Stimulated activated CD4-positive, alpha-beta T cell treated with anti-CD3 and anti-CD28 coated beads, Interleukin-2, amount 100 ng/mL, for 48 hours (primary cell): ENCODE measurements at regions not wholly inside any gene's neighbourhood (a gene's known extent, or its start where the extent isn't known, plus 50 kb on each side); places are given as distances from the start of the nearest gene placed in this dataset.

Source experiments
- DNase-seq, 2 donors: peaks; one replicate each; pipeline ENCODE4 v3.0.0-alpha.2; 2020

- DNase-seq: no peak
Measured at GRCh38 chr4:13248621-13249298, 235.4 kb downstream of the RAB28 start.

- DNase-seq: no peak
Measured at GRCh38 chr4:13246107-13246506, 238.0 kb downstream of the RAB28 start.

- DNase-seq: no peak
Measured at GRCh38 chr4:13244444-13244843, 239.7 kb downstream of the RAB28 start.

DNA sequence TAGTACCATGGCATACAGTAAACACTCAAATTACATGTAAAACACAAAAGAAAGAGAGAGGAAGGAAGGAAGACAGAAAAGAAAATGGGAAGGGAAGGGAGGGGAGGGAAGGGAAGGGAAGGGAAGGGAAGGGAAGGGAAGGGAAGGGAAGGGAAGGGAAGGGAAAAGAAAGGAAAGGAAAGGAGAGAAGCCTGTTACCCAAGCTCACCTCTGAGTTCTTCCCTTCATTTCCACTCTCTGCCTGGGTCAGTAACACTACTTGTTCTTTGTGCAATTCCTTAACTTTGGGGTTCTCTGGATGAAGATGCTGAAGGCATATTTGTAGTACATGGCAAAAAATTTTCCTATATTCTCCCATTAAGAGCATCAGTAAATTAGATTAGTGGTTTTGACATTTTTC lies 241.0 kb downstream of the RAB28 start:
- no peak for DNase-seq

DNA sequence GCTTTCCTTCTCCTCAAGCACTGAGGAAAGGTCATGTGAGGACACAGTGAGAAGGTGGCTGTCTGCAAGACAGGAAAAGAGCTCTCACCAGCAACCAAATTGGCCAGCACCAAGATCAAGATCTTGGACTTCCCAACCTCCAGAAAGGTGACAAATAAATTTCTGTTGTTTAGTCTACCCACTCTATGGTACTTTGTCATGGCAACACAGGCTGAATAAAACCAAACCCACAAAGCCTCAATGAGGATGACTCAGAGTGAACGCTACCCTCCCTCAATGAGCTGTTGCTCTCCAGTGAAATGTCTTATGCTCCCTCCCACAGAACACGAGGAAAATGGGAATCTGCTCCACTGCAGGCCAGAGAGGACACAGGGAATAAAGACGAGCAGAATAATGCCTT lies 244.1 kb downstream of the RAB28 start:
- no peak for DNase-seq

DNA sequence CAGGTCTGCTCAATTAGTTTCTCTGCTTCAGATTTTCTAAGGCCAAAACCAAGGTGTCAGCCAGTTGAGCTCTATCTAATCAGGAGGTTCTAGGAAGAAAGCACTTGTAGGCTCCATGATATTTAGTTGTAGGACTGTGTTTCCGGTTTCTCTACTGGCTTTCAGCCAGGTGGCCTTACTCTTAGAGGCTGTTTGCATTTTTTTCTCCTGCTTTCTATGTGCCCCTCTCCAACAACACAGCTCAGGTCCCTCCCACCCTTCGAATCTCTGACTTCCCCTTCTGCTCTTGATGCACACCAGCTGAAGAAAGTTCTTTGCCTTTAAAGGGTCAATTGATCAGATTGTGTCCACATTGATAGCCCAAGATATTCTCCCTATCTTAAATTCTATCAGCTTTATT lies 245.2 kb downstream of the RAB28 start:
- no peak for DNase-seq

DNA sequence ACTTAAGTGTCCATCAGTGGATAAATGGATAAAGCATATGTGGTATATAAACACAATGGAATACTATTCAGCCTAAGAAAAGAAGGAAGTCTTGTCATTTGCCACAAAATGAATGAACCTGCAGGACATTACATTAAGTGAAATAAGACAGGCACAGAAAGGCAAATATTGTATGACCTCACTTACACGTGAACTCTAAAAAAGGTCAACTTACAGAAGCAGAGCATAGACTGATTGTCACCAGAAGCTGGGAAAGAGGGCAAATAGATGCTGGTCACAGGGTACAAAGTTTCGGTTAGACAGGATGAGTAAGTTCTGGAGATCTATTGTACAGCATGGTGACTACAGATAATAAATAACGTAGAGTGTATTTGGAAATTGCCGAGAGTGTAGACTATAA lies 247.7 kb downstream of the RAB28 start:
- DNase-seq: no peak

DNA sequence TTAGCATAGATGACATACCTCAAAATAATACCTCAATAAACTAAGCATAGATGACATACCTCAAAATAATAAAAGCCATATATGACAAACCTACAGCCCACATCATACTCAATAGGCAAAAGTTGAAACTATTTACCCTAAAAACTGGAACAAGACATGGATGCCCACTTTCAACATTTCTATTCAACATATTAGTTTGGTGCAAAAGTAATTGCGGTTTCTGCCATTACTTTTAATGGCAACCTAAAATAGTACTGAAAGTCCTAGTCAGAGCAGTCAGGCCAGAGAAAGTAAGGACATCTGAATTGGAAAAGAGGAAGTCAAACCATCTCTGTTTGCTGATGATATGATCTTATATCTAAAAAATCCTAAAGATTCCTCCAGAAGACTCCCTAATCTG lies 250.4 kb downstream of the RAB28 start:
- DNase-seq: no peak

- no peak for DNase-seq
Measured at GRCh38 chr4:13219971-13220370, 264.2 kb downstream of the RAB28 start.

DNA sequence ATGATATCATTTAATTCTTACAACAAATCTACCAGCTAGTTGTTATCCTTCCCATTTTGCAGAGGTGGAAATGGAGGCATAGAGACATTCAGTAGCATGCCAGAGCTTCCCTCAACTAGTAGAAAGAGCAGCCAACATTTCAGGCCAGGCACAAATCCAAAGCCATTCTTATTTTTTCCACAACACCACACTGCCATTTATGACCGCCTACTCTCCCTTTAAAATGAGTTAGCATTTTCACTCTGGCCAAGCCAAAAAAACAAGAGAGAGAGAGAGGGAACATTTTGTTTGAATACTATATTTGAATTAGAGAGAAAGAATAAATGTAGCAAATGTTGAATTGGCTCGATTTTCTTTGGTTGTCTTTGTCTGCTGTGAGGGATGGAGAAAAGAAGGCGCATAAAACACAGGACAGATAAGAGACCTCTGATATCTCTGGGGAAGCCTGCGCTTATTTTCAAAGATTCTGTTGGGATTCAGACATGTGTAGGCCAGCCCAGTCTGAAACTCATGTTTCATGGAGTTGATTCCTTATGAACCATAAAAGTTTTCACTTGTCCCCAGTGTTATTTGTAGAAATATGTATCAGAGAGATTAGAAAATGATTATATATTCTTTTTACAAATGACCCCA lies 265.7 kb downstream of the RAB28 start:
- no peak for DNase-seq

DNA sequence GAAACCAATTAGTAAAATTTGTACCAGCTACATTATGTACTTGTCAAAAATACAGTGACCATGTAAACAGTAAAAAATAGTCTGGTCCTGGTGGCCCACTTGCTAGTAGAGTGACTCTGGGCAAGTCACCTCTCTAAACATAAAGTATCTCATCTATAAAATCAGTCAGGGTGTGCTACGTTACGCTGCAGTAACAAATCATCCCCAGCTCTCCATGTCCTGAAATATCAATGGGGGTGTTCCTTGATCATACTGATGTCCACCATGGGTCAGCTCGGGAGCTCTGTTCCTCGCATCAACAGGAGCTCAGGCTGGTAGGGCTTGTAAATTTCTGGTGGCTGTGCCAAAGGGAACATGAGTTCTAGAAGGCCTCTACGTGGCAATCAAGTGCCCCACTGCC lies 268.6 kb downstream of the RAB28 start:
- no peak for DNase-seq

DNA sequence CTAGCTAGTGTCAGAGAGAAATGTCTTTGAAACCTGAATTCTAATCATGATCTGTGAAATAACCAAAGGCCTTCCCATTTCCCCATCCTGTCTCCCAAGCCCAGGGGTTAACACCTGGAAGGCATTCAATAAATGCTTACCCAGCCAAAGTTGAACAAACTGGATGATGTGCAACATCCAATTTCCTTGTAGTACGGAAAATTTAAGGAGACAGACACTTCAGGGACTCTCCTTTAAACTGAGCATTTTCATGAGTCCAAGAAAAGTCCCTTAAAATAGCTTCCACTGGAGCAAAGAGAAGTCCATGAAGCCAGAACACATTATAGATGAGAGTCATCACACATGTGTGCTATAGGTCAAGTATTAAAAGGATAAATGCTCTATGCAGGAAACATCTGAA lies 271.2 kb downstream of the RAB28 start:
- DNase-seq: no peak

DNA sequence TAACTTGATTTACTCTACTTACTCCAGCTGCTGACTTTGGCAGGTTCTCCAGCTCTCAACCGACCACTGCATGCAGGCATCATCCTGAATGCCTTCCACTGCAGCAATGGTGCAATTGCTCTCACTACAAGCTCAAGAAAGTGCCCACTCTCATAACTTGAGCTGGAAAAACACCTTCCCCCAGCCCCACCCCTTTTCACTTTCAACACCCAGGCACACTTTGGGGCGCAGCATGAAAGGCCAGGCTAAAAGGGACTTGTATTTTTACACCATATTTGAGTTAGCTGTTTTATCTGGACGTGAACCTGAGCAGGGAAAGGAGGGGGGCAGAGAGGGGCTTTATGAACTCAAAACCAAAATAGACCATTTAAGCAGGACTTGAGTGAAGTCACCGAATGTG lies 274.5 kb downstream of the RAB28 start:
- no peak for DNase-seq

DNA sequence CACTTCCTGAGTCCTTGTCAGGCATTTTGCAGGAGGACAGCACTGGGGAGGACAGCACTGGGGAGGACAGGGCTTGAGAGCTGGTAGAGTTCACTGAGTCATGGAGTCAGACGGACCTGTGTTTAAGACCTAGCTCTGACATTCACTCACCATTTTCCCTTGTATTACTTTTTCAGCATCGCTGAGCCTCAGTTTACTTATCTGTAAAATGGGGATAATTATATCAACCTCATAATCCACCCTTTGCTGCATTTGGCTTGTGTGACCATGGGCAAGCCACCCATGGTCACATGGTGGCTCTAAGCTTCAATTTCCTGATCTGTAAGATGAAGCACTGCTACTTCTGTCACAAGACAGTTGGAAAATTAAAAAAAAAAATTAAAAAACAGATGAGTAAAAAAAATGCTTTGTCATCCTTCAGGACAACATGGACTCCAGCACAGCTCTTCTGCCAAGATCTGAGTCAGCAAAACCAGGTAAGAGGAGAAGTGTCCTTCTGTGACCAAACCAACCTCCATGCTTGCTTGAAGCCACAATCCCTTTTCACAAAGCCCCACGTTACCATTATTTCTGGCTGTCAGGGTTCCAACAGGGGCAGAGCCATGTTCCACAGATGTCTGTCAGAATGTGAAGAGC lies 275.5 kb downstream of the RAB28 start:
- DNase-seq: no peak

GRCh38 chr4:13207226-13207625 lies 276.9 kb downstream of the RAB28 start:
- DNase-seq: no peak

- no peak for DNase-seq
Measured at GRCh38 chr4:13203101-13203500, 281.0 kb downstream of the RAB28 start.

GRCh38 chr4:13202701-13203100 lies 281.4 kb downstream of the RAB28 start:
- no peak for DNase-seq

DNA sequence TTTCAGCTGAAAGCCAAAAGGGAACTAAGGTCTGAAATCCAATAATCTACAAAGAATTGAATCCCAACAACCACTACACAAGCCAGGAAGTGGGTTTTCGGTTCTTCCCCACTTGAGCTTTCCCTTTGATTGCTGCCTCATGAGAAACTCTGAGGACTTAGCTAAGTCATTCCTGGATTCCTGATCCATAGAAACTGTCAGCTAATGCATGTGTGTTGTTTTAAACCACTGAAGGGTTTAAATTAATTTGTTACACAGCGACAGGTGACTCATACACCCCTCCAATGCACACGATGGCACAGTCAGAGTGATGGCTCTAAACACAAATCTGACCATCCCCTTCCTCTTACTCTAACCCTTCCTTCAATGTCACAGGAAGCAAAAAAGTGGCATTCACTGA lies 282.9 kb downstream of the RAB28 start:
- no peak for DNase-seq

DNA sequence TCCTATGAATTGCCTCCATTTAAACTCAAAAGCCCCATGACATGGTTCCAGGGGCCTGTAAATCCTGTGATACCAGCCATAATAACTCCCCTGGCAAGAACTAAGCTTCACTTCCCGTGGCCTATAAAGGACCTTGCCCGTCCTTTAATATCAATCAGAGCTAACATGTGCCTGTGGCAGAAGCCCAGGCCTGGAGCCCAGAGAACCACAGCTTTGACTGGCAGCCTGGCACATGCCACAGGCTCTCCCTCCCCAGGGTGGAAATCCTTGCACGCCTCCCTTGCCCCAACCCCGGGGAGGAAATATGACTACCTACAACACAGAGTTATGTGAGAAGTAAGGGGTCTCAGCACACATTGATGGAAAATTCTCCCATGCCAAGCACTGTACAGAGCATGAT lies 287.4 kb downstream of the RAB28 start:
- no peak for DNase-seq

DNA sequence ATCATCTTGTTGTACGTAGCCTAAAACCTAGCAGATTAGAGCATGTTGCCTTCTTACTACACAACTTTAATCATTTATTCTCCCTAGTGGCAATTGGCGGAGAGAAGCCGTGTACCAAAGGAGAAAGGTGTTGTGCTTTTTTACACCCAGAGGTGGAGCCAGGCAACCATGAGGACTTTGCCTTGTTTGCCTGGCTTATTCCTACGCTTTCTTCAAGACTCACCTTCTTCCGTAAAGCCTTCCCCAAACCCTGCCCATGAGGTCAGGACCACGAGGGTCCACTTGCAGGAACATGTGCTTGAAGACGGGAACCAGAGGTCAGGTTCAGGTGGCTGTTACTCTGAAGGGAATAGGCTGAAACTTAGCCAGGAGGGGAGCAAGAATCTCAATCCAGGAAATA lies 290.5 kb downstream of the RAB28 start:
- no peak for DNase-seq

DNA sequence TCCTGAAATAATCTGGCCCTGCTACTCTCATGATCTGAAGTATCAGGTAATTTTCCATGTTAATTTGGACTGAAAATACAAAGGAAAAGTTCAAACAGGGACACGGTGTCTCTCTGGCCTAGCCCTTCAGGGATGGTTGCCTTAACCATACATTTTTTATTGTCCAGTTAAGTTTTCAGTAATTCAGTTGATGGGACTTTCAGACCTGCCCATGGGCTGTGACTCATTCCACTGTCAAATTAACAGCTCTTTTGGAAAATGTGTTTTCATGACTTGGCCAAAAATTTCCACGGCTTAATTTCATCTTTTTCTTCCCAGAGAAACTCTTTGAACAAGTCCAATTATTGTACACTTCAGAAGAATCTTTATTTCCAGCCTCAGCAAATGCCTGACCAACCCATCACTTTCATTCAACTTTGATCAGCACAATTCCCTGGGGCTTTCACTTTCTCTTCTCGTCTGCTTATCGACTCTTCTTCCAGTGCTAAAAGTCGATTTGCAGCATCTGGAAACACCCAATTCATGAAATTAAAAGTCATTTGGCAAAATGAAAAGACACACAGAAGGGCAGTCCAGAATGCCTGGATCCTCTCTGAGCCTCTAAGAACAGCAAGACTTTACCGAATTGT lies 293.9 kb downstream of the RAB28 start:
- no peak for DNase-seq

DNA sequence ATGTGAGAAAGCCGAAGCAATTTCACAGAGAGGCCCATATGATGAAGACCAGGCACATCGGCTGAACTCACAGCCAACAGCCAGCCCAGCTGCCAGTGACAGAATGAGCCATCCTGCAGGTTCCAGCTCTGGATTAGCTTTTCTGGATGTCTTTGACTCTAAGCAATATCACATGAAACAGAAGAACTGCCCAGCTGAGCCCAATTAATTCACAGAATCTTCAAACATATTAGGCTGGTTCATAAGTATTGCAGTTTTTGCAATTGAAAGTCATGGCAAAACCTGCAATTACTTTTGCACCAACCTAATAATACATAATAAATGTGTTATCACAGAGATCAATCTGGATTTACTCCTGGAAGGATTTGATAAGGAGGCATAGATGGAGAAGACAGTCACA lies 299.9 kb downstream of the RAB28 start:
- DNase-seq: no peak

- DNase-seq: no peak
Measured at GRCh38 chr4:13182133-13182532, 302.0 kb downstream of the RAB28 start.

GRCh38 chr4:13181681-13182080 lies 302.5 kb downstream of the RAB28 start:
- no peak for DNase-seq
